D721Med (cell line): ENCODE measurements at regions not wholly inside any gene's neighbourhood (a gene's known extent, or its start where the extent isn't known, plus 50 kb on each side); places are given as distances from the start of the nearest gene placed in this dataset.

Source experiments
- DNase-seq: peaks from one replicate; pipeline ENCODE4 v3.0.0; 2011; ENCODE audit warnings: low spot score; ENCODE audit not compliant: insufficient read length
- FAIRE-seq: peaks from 2 replicates; lab custom pipeline; 2011; peaks lifted over from hg19 to GRCh38; lab: Jason Lieb, UNC
- TF ChIP-seq, protein P1 (sequence below): IDR thresholded peaks from 2 replicates; pipeline ENCODE4 v1.5.1; 2012; ENCODE audit warnings: mild to moderate bottlenecking, control low read depth; ENCODE audit not compliant: insufficient read depth; ENCODE audit errors: missing control alignments

DNA sequence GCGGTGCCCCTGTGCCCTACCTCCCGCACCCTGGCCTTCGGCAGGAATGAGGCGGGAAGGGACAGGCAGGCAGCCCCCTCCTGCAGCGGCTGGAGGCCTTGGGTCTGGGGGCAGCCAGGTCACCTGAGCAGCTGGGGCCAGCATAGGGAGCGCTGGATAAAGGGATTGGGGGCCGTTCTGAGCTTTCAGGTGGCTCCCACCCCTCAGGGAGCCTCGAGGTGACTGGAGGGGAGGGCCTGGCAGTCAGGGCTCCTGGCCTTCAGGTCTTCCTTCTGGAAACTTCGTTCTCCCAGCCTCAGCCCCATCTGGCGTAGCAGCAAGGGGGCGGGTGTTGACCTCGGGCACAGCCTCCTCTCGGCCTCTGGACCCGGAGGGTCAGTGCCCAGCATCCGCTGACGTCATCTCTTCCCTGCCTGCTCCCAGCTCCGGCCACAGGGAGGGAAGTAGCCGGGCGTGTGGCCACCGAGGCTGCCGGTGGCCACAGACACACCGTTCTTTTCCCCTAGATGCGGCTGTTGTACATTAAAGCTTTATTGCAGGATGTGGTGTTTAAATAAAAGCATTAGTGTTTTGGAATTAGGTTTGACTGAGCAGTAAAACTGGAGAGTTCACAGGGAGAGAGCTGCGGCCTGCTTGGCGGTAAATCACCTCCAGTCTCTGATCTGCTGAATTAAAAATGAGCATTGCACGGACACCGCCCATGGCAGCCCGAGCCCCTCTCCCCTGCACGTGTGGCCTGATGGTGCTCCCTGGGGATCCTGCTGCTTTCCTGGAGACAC is 80.0 kb upstream of the GATA5 start:
- TF ChIP-seq, protein P1, sequence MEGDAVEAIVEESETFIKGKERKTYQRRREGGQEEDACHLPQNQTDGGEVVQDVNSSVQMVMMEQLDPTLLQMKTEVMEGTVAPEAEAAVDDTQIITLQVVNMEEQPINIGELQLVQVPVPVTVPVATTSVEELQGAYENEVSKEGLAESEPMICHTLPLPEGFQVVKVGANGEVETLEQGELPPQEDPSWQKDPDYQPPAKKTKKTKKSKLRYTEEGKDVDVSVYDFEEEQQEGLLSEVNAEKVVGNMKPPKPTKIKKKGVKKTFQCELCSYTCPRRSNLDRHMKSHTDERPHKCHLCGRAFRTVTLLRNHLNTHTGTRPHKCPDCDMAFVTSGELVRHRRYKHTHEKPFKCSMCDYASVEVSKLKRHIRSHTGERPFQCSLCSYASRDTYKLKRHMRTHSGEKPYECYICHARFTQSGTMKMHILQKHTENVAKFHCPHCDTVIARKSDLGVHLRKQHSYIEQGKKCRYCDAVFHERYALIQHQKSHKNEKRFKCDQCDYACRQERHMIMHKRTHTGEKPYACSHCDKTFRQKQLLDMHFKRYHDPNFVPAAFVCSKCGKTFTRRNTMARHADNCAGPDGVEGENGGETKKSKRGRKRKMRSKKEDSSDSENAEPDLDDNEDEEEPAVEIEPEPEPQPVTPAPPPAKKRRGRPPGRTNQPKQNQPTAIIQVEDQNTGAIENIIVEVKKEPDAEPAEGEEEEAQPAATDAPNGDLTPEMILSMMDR, result no peak
- FAIRE-seq (no peak), DNase-seq (no peak)

DNA sequence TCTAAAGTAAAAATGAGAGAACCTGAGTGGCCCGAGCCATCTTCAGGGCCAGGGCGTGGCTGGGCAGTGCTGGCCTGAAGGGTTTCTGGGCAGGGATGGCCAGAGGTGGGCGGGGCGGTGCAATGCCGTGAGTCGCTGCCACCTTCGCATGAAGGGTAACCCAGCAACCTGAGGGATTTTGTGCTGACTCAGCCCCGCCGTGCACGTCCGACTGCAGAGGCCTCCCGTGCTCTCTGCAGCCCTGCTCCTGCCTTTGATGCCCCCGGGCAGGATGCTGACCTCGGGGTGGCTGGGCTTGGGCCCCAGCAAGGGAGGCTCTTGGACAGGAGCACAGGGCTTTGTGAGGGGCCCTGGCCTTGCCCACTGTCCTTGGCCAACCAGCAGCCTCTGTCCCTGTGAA is 81.7 kb upstream of the GATA5 start:
- FAIRE-seq, result no peak
- DNase-seq, result no peak
- TF ChIP-seq, protein P1, result no peak

DNA sequence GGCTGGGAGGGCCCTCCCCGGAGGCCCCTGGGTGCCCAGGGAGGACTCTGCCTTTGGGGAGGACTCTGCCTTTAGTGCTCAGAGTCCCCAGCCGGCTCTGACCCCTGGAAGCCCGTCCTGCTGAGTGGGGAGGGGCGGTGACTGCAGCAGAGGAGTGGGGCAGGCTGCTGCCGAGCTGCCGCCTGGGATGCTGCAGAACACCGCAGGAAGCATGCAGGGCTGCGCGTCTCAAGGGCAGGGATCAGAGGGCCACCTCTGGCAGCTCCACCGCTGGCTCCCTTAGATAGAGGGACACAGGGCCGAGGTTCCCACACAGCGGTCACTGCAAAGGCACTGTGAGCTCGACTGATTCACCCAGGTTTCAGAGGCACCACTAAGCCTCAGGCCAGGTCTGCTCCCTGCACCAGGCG is 82.2 kb upstream of the GATA5 start:
- TF ChIP-seq, protein P1, result no peak
- FAIRE-seq (no peak), DNase-seq (no peak)

DNA sequence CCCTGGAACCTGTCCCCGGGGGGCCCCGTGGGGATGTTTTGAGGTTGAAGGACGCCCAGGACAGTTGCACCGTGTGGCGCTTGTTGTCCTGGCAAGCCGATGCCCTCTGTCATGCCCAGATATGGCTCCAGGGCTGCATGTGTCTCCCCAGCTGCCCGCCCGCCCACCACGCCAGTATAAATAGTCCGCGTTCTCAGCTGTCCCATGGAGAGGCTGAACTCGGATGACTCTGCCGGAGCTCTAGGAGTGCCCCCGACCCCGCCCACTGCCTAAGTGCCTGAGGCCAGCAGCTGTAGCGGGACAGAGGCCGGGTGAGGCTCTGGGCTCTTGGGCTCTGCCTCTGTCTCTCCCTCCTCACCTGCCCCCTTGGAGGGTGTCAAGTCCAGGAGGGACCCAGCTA is 83.0 kb upstream of the GATA5 start:
- no peak for FAIRE-seq
- DNase-seq, result no peak
- TF ChIP-seq, protein P1, result no peak

- no peak for FAIRE-seq
- TF ChIP-seq, protein P1, result no peak
- DNase-seq, result no peak
These were observed 82.1 kb upstream of the SLCO4A1 start for GRCh38 chr20:62560162-62560561.

GRCh38 chr20:62561182-62561581 is 81.1 kb upstream of the SLCO4A1 start:
- FAIRE-seq (no peak), DNase-seq (no peak)
- TF ChIP-seq, protein P1, result no peak

DNA sequence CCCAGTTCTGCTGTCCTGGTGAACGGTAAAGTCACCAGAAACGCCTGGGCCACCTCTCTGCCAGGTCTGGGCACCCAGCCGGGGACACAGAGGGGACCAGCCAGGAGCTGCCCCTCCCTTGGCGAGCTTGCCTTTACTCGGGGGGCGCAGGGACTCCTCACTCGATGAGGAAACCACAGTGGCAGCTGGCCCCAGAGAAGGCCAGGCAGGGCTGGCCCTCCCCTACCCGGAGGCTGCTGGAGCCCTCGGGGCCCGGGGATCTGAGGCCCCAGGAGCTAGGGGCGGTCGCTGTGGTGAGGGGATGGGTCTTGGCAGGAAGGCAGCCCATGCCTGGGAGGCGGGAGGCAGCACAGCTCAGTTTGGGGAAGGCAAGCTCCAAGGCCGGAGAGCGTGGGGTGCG is 80.4 kb upstream of the SLCO4A1 start:
- FAIRE-seq, result no peak

More for the DNA sequence above, 80.4 kb upstream of the SLCO4A1 start:
- TF ChIP-seq, protein P1, result no peak
- no peak for DNase-seq
